HUDEP-2 (cell line): ENCODE measurements at regions not wholly inside any gene's neighbourhood (a gene's known extent, or its start where the extent isn't known, plus 50 kb on each side); places are given as distances from the start of the nearest gene placed in this dataset.

Experiments
- DNase-seq, 76 experiments: peaks; one replicate each; lab custom pipeline; 2025; ENCODE audit not compliant: unreplicated experiment in 76 of 76; lab: John Stamatoyannopoulos, UW

DNA sequence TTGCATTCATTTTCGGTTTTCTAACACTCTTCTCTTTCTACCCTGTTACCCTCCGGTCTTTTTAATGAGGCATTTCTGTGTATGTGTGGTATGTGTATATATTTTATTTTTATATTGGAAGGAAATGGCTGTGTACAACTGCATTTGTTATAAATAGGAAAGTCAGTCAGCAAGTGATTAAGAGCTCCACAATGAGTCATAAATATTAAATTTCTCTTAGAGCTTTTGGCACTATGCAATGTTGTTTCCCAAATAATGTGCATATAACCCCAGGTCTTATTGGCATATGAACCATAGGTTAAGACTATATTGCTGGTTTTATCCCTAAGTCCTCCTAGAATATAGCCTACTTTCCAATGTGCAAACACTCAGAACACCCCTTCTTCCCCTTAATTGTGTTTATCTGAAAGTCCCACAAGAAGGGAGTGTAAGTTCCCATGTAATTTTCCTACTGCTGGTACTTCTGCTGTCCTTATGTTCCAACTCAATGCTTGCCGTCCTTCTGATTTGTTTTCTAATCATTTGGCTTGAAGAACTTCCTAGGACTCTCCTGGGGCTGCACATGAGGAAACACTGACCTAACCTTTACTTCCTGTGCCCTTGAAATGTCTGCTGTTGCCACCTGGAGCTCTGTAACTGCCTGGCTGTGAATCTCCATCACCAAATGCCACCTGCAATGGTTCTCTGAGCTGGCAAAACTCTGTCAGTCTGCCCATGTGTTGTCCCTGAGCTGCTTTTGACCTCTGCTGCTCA is 65.5 kb upstream of the PCSK5 start:
- DNase-seq = no peak

DNA sequence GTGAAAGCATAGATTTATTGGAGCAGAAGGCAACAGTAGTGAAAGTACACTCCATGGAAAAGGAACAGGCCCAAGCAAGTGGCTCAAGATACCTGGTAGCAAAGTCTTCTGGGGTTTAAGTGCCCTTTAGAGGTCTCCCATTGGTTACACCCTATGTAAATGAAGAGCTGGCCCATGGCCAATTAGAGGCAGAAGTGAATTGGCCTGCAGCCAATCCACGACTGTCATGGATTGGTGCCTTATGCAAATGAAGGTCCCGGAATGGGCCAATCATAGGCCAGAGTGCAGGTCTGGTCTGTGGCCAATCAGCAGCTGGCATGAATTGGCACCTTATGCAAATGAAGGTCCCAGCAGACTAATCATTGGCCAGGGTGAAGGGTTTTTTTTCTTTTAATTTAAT is 64.2 kb upstream of the PCSK5 start:
- peak in 2 of 76 experiments; percentile 6 to 12 for DNase-seq

DNA sequence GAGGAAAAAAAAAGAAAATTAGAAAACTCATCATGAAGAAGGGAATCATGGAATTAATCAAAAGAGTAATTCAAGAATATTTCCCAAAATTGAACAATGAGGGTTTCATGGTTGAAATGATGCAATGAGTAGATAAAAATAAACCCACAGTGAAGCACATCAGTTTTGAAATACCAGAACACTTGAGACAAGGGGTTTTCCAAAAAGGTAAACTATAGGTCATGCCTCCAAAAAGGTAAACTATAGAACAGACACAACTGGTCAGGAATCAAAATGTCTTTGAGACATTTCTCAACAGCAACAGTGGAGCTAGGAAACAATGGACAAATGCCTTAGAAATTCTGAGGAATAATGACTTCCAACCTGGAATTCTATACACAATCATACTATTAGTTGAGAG is 60.2 kb upstream of the PCSK5 start:
- DNase-seq = no peak

DNA sequence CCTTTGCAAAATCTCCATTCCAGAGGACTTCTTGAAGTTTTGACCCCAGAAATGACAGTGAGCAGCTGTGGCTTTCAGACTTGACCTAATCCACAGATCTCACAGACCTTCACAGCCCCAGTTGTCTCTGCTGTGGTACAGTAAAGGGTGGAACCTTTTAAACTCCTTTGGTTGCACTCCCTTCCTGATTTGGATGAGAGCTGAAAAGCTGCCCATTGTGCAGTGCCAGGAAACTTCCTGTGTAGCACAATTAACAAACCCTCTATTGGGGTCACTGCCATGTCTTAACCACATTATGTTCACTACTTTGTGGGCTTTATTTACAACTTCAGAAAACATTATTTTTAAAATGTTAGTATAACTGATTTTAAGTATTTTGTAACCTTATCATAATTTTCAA is 56.7 kb upstream of the PCSK5 start:
- no peak for DNase-seq

DNA sequence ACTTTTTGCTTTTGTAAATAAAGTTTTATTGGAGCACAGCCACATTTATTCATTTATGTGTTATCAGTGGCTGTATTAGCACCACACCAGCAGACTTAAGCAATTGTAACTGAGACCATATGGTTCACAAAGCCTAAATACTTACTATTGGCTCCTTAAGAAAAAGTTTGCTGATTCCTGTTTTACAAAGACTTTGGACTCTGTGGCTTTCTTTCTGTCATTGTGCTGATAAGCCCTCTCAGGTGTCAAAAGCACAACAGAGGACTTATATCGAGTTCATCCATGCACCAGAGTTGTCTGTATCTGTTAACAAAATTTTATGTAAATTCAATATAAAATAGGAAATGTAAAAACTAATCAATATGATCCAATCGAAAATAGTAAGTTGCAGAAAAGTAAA is 55.6 kb upstream of the PCSK5 start:
- DNase-seq = no peak
